T-cell (primary cell): ENCODE measurements at regions not wholly inside any gene's neighbourhood (a gene's known extent, or its start where the extent isn't known, plus 50 kb on each side); places are given as distances from the start of the nearest gene placed in this dataset.

Experiments
- ATAC-seq, 4 experiments: fragments of 200-7000 bp in 3 of 4; fragments of 150-1000 bp in 1 of 4; cut with Tn5 transposase; replicated peaks in 1 of 4; 1 replicate in 3 of 4; 2 replicates in 1 of 4; pipeline ENCODE4 v1.10.0; 2021; ENCODE audit warnings: moderate library complexity in 3 of 4, mild to moderate bottlenecking in 2 of 4, moderate number of reproducible peaks in 1 of 4
- CTCF ChIA-PET, 2 donors: fragments of 300-600 bp; sonication (Branson Sonifier 250); formaldehyde crosslinking; loops; one replicate each; lab custom pipeline; 2022; ENCODE audit warnings: antibody characterized with exemption in 2 of 2; lab: Charles Lee
- POLR2A ChIA-PET, 2 donors: fragments of 300-600 bp; sonication (Branson Sonifier 250); formaldehyde crosslinking; loops; one replicate each; lab custom pipeline; 2022; ENCODE audit warnings: antibody characterized with exemption in 2 of 2; lab: Charles Lee
- DNase-seq, 35 experiments: peaks; one replicate each; pipeline versions ENCODE4 v3.0.0 to v3.0.0-alpha.2; 2013 to 2023
- H3K27ac ChIP-seq: one replicate; pipeline ENCODE4 v1.5.1; 2013; ENCODE audit warnings: low read length
- H3K27me3 ChIP-seq, 2 experiments: replicated peaks in 1 of 2; 1 replicate in 1 of 2; 2 replicates in 1 of 2; pipeline versions ENCODE4 v1.6.1 to v1.7.0; 2013; ENCODE audit warnings: low read length in 1 of 2, mixed read lengths in 1 of 2; ENCODE audit not compliant: control insufficient read depth in 2 of 2, insufficient read depth in 2 of 2; ENCODE audit errors: extremely low read depth in 1 of 2
- H3K36me3 ChIP-seq, 2 donors: 1 replicate in 1 of 2; 2 replicates in 1 of 2; pipeline versions ENCODE4 v1.6.1 to v1.7.0; 2013; ENCODE audit warnings: low read length in 1 of 2; ENCODE audit not compliant: control insufficient read depth in 2 of 2, insufficient read depth in 1 of 2; ENCODE audit errors: extremely low read depth in 1 of 2
- H3K4me1 ChIP-seq, 2 experiments: 1 replicate in 1 of 2; 2 replicates in 1 of 2; pipeline versions ENCODE4 v1.6.1 to v1.7.0; 2013; ENCODE audit warnings: low read length in 2 of 2, mixed read lengths in 1 of 2; ENCODE audit not compliant: insufficient read depth in 2 of 2, control insufficient read depth in 1 of 2; ENCODE audit errors: extremely low read depth in 1 of 2
- H3K4me3 ChIP-seq, 2 donors: 1 replicate in 1 of 2; 2 replicates in 1 of 2; pipeline versions ENCODE4 v1.5.1 to v1.7.0; 2013; ENCODE audit warnings: mild to moderate bottlenecking in 2 of 2, low read length in 1 of 2, moderate library complexity in 1 of 2; ENCODE audit not compliant: control insufficient read depth in 1 of 2; ENCODE audit errors: extremely low read depth in 1 of 2
- H3K9me3 ChIP-seq: 2 replicates; pipeline ENCODE4 v1.7.0; 2013
- H3K27ac Mint-ChIP-seq, 2 donors: one replicate each; pipeline ENCODE4 v1.8.0; 2020 to 2021; ENCODE audit warnings: mild to moderate bottlenecking in 2 of 2, mixed read lengths in 2 of 2
- H3K27me3 Mint-ChIP-seq, 2 donors: one replicate each; pipeline ENCODE4 v1.8.0; 2021 to 2022; ENCODE audit warnings: mixed read lengths in 2 of 2
- H3K36me3 Mint-ChIP-seq: one replicate; pipeline ENCODE4 v1.8.0; 2021; ENCODE audit warnings: mixed read lengths
- H3K4me1 Mint-ChIP-seq, 3 donors: one replicate each; pipeline ENCODE4 v1.8.0; 2020 to 2022; ENCODE audit warnings: mixed read lengths in 3 of 3, mild to moderate bottlenecking in 1 of 3
- H3K4me3 Mint-ChIP-seq, 3 donors: one replicate each; pipeline ENCODE4 v1.8.0; 2020 to 2022; ENCODE audit warnings: mild to moderate bottlenecking in 3 of 3, mixed read lengths in 3 of 3, moderate library complexity in 3 of 3
- H3K9me3 Mint-ChIP-seq, 3 donors: one replicate each; pipeline ENCODE4 v1.8.0; 2020 to 2022; ENCODE audit warnings: mixed read lengths in 3 of 3
- WGBS: methylation state at CpG from one replicate; pipeline ENCODE4 v1.1.5; 2013; ENCODE audit warnings: missing lambda C conversion rate; ENCODE audit not compliant: insufficient coverage; 5-methylcytosine and 5-hydroxymethylcytosine counted together

GRCh38 chr10:128380946-128381345, 254.7 kb upstream of the MKI67 start:
- WGBS, result 90% methylated on average over 3 of the region's 4 CpGs
- Histone ChIP-seq H3K27ac (no peak overlapping the region), H3K27me3 (peaks cover 0 to 14% of the 10 kb centered on the region in 2 experiments), H3K36me3 (no peaks in the 10 kb centered on the region), H3K4me1 (no peaks in the 10 kb centered on the region), H3K4me3 (no peak overlapping the region), H3K9me3 (no peaks in the 10 kb centered on the region)
- Mint-ChIP-seq H3K27ac (no peak overlapping the region), H3K4me1 (no peaks in the 10 kb centered on the region), H3K9me3 (peaks cover 0 to 2% (median 0%) of the 10 kb centered on the region in 3 donors), H3K27me3 (peaks cover 10 to 14% of the 10 kb centered on the region in 2 donors), H3K4me3 (no peak overlapping the region), H3K36me3 (no peaks in the 10 kb centered on the region)
- no peak for DNase-seq
- no peak for ATAC-seq
- ChIA-PET POLR2A (no interaction called here), CTCF (no interaction called here)

- POLR2A ChIA-PET, result no interaction called here
Measured at GRCh38 chr10:128382225-128382624, 256.0 kb upstream of the MKI67 start.

GRCh38 chr10:128384831-128385230, 258.6 kb upstream of the MKI67 start:
- H3K27me3 Mint-ChIP-seq, result peaks cover 9 to 12% of the 10 kb centered on the region in 2 donors
- Histone ChIP-seq H3K36me3 (no peaks in the 10 kb centered on the region), H3K4me3 (no peak overlapping the region), H3K4me1 (no peaks in the 10 kb centered on the region), H3K27me3 (peaks cover 0 to 8% of the 10 kb centered on the region in 2 experiments), H3K27ac (no peak overlapping the region), H3K9me3 (no peaks in the 10 kb centered on the region)
- CTCF ChIA-PET, result no interaction called here
- no peak for DNase-seq
- H3K27ac Mint-ChIP-seq, result no peak overlapping the region
- POLR2A ChIA-PET, result no interaction called here
- no peaks in the 10 kb centered on the region for H3K4me1 Mint-ChIP-seq
- WGBS, result 95% methylated on average over 7 of the region's 10 CpGs
- no peak for ATAC-seq
- no peak overlapping the region for H3K4me3 Mint-ChIP-seq
- peaks cover 0 to 2% (median 0%) of the 10 kb centered on the region in 3 donors for H3K9me3 Mint-ChIP-seq
- H3K36me3 Mint-ChIP-seq, result no peaks in the 10 kb centered on the region

More at GRCh38 chr10:128382225-128382624, 256.0 kb upstream of the MKI67 start:
- WGBS, result 75% methylated on average over 3 of the region's 3 CpGs
- Mint-ChIP-seq H3K27ac (no peak overlapping the region), H3K4me1 (no peaks in the 10 kb centered on the region), H3K9me3 (peaks cover 0 to 2% (median 0%) of the 10 kb centered on the region in 3 donors), H3K27me3 (peaks cover 12 to 14% of the 10 kb centered on the region in 2 donors), H3K36me3 (no peaks in the 10 kb centered on the region), H3K4me3 (no peak overlapping the region)
- Histone ChIP-seq H3K36me3 (no peaks in the 10 kb centered on the region), H3K4me3 (no peak overlapping the region), H3K4me1 (no peaks in the 10 kb centered on the region), H3K27me3 (peaks cover 0 to 11% of the 10 kb centered on the region in 2 experiments), H3K27ac (no peak overlapping the region), H3K9me3 (no peaks in the 10 kb centered on the region)
- CTCF ChIA-PET, result no interaction called here
- ATAC-seq (no peak), DNase-seq (no peak)

GRCh38 chr10:128386231-128386630, 260.0 kb upstream of the MKI67 start:
- H3K36me3 ChIP-seq, result no peaks in the 10 kb centered on the region
- ChIA-PET POLR2A (no interaction called here), CTCF (no interaction called here)
- H3K4me1 ChIP-seq, result no peaks in the 10 kb centered on the region
- H3K27ac Mint-ChIP-seq, result no peak overlapping the region
- DNase-seq, result no peak
- ATAC-seq, result no peak
- H3K9me3 Mint-ChIP-seq, result peaks cover 0 to 2% (median 0%) of the 10 kb centered on the region in 3 donors
- H3K27ac ChIP-seq, result no peak overlapping the region
- peaks cover 0 to 5% of the 10 kb centered on the region in 2 experiments for H3K27me3 ChIP-seq
- H3K36me3 Mint-ChIP-seq, result no peaks in the 10 kb centered on the region
- 82% methylated on average over 5 of the region's 7 CpGs for WGBS
- no peak overlapping the region for H3K4me3 Mint-ChIP-seq
- H3K9me3 ChIP-seq, result no peaks in the 10 kb centered on the region
- peaks cover 6 to 10% of the 10 kb centered on the region in 2 donors for H3K27me3 Mint-ChIP-seq
- no peak overlapping the region for H3K4me3 ChIP-seq
- H3K4me1 Mint-ChIP-seq, result no peaks in the 10 kb centered on the region

GRCh38 chr10:128386816-128387604, 260.8 kb upstream of the MKI67 start:
- Mint-ChIP-seq H3K27me3 (peaks cover 5 to 10% of the 10 kb centered on the region in 2 donors), H3K4me1 (no peaks in the 10 kb centered on the region), H3K4me3 (no peak overlapping the region), H3K27ac (no peak overlapping the region), H3K36me3 (no peaks in the 10 kb centered on the region), H3K9me3 (peaks cover 0 to 2% (median 0%) of the 10 kb centered on the region in 3 donors)
- ATAC-seq (no peak), DNase-seq (no peak)
- ChIA-PET POLR2A (no interaction called here), CTCF (no interaction called here)
- Histone ChIP-seq H3K27me3 (peaks cover 0 to 5% of the 10 kb centered on the region in 2 experiments), H3K4me3 (no peak overlapping the region), H3K36me3 (no peaks in the 10 kb centered on the region), H3K4me1 (no peaks in the 10 kb centered on the region), H3K27ac (no peak overlapping the region), H3K9me3 (no peaks in the 10 kb centered on the region)
- 83% methylated on average over 24 of the region's 24 CpGs for WGBS

GRCh38 chr10:128390596-128390995, 264.4 kb upstream of the MKI67 start:
- no peaks in the 10 kb centered on the region for H3K9me3 ChIP-seq
- no peak overlapping the region for H3K27ac ChIP-seq
- H3K4me3 Mint-ChIP-seq, result no peak overlapping the region
- H3K27me3 ChIP-seq, result peaks cover 0 to 3% of the 10 kb centered on the region in 2 experiments
- H3K9me3 Mint-ChIP-seq, result no peaks in the 10 kb centered on the region
- H3K36me3 ChIP-seq, result no peaks in the 10 kb centered on the region
- no peak overlapping the region for H3K27ac Mint-ChIP-seq
- no CpG with 5 or more reads among the region's 5 CpGs for WGBS
- POLR2A ChIA-PET, result no interaction called here
- DNase-seq, result no peak
- H3K27me3 Mint-ChIP-seq, result peaks cover 5 to 10% of the 10 kb centered on the region in 2 donors
- no peaks in the 10 kb centered on the region for H3K4me1 Mint-ChIP-seq
- no peaks in the 10 kb centered on the region for H3K4me1 ChIP-seq
- no peak for ATAC-seq
- CTCF ChIA-PET, result no interaction called here
- no peaks in the 10 kb centered on the region for H3K36me3 Mint-ChIP-seq
- H3K4me3 ChIP-seq, result no peak overlapping the region
